Stimulated activated CD4-positive, alpha-beta T cell treated with anti-CD3 and anti-CD28 coated beads, Interleukin-4, amount 100 ng/mL, for 4 hours (primary cell): ENCODE measurements at regions not wholly inside any gene's neighbourhood (a gene's known extent, or its start where the extent isn't known, plus 50 kb on each side); places are given as distances from the start of the nearest gene placed in this dataset.
"Not testable (repeated sequence)": the region's sequence is repeated elsewhere in the genome, so short reads cannot be mapped to it uniquely, and the experiment has no call there.

Experiments used
- DNase-seq, 2 experiments: peaks; one replicate each; pipeline ENCODE4 v3.0.0-alpha.2; 2020

DNA sequence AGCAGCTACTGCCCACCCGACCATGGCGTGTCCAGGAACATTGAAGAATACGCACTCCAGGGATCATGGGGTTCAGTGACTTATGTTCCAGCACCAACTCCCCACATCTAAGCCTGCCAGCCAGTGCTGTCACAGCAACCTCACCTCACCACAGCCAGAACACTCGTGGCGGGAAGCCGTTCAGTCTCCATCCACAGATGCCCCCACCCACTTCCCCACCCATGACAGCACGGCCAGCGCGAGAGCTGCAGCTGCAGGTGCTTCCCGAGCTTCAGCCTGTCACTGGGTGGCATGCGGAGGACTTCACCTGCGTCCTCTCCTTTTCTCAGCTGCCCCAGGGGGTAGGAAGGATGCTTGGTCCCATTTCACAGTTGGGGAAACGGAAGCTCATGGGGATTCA lies 50.3 kb downstream of the RBFOX3 start:
- DNase-seq: no peak

DNA sequence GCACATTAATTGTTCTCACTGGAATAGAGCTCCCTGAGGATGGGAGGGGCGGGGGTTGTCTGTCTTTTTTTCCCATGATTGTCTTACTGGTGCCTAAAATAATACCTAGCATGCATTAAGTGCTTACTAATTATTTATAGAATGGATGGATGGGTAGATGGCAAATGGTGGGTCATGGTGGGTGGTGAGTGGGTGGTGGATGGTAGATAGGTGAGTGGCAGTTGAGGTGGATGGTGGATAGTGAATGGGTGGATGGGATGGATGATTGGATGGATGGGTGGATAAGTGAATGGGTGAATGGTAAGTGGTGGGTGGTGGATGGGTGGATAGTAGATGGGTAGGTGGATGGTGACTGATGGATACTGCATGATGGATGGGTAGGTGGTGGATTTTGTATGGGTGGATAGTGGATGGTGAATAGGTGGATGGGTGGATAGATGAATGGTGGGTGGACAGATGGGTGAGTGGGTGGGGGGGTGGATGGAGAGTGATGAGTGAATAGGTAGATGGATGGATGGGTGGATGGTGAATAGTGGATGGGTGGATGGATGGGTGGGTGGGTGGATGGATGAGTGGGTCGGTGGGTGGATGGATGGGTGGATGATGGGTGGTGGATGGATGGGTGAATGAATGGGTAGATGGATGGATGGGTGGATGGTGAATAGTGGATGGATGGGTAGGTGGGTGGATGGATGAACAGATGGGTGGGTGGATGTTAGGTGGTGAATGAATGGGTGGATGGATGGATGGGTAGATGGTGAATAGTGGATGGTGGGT lies 51.6 kb downstream of the RBFOX3 start:
- no peak for DNase-seq

DNA sequence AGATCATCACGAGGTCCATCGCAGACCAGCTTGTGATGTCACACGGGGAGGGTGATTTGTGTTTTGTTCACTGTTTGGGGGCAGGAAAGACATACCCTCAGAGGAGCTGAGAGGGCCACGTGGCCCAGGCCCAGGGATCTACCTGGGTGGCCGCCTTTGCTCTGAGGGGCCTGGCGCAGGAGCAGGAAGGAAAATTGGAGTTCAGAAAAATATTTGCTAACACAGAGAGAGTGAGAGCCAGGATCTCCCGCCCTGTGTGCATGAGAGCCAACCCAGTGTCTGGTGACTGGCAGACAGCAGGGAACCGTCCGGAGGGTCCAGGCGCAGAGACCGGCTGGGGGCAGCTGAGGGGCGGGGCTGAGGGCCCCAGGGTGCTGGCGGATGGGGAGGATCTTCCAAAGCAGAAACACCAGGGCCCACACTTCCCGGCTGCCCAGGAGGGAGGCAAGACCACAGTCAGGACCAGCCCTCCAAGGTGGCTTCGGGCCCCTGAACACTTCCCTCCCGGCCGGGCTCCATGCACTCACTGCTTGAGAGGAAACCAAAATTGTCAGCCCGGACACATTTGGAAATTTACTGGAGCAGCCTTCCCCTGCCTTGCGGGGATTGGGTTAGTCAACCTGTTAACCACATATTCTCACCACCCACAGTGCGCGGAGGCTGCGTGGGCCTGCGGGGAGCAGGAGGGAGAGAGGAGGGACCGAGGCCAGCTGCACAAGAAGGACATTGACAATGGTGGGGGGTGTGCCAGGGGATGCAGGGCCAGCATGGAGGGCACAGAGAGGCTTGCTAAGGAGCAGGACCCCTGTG lies 52.6 kb downstream of the RBFOX3 start:
- no peak for DNase-seq

DNA sequence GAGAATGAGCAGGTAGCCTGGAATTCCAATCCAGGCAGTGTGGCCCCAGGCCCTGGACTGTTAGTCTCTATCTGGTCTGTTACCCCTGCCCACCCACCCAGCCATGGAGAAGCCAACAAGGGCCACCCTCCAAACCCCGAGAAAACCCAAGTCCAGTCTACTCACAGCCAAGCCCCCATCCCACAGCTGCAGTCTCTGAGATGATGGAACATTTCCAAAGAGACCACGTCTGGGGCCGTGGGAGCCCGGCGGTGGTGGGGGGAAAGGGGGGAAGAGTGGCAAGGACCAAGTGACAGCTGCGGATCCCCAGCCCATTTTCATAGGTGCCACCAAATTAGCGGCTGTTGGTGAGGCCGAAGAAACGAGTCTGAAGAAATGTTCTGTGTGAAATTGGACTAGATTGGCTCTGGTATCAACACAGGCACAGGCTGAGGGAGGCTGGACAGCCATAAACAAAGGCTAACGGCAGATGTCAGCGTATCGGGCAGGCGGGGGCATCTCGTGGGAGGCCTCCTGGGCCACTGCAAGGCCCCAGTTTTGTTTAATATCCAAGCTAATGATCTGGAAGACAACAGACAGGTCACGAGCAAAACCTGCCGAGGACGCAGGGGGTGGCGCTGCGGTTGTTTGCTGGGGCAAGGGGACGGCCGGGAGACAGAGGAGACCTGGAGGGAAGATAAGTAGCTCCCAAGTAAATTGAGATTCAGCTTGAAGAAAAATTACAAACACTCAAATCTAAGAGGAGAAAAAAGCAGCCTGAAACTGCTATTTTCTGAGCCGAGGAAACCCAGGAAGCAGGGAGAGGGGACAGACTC lies 53.4 kb downstream of the RBFOX3 start:
- DNase-seq: no peak

DNA sequence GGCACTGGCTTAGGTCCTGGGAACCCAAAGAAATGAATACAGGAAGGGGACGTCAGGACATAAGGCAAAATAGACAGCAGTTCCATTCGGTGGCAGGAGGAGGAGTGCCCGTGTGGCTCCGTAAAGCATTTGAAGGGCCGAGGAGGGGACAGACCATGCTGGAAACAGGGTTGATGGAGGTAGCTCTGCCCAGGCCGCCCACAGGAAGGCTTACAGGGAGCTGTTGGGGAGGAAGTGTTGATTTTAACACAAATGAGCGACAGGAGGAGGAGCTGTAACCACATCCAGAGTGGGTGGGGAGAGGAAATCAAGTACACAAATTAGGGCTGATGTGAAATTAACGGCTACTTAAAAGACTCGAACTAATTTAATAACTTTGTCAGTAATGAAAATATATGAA lies 54.6 kb downstream of the RBFOX3 start:
- no peak for DNase-seq

DNA sequence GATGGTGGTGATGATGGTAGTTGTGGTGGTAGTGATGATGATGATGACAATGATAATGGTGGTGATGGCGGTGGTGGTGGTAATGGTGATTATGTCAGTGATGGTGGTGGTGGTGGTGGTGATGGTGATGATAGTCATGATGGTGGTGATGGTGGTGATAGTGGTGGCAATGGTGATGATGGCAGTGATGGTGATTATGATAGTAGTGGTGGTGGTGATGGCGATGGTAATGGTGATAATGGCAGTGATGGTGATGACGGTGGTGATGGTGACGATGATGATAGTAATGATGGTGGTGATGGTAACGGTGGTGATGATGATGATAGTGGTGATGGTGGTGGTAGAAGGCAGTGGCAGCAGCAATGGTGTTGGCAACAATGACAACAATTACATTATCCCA lies 55.3 kb downstream of the RBFOX3 start:
- no peak for DNase-seq

DNA sequence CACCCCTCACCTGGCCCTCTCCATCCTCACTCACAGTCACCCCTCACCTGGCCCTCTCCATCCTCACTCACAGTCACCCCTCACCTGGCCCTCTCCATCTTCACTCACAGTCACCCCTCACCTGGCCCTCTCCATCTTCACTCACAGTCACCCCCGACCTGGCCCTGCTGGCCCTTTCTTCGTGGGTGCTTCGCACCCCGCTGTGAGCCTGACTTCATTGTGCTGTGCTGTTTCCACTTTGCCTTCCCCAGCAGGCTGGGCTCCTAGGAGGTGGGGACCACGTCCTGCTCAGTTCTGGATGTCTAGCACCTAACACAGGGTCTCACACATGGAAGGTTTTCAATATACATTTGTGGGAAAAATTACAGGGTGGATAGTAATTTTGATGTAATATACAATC lies 56.5 kb downstream of the RBFOX3 start:
- DNase-seq: not testable (repeated sequence)

DNA sequence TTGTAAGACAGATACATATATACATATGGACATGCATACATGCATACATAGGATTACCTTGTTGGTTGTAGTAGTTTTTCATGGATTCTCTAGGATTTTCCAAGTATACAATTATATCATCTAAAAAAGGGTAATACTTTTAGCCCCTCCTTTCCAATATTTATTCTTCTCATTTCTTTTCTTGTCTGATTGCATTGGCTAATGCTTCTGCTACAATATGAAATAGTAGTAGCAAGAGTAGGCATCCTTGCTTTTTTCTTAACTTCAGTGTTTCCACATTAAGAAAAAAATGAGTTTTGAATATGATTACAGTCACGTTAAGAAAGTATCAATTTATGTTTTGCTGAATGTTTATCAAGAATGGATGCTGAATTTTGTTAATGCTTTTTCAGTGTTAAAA lies 58.0 kb downstream of the RBFOX3 start:
- no peak for DNase-seq

DNA sequence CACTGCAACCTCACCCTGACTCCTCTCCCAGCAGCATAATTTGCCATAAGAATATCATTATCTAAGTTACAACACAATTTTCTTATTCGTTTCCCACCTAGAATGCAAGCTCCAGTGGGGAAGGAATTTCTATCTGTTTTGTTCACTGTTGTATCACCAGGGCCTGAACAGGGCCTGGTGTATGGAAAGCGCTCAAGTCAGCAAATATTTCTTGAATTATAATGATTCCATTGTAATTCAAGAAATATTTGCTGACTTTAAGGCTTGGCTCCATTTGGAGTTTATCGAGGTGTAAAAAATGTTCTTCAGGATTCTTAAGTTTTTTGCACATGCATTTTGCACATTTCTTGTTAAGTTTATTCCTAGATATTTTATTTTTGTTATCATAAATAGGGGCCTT lies 58.4 kb downstream of the RBFOX3 start:
- no peak for DNase-seq

DNA sequence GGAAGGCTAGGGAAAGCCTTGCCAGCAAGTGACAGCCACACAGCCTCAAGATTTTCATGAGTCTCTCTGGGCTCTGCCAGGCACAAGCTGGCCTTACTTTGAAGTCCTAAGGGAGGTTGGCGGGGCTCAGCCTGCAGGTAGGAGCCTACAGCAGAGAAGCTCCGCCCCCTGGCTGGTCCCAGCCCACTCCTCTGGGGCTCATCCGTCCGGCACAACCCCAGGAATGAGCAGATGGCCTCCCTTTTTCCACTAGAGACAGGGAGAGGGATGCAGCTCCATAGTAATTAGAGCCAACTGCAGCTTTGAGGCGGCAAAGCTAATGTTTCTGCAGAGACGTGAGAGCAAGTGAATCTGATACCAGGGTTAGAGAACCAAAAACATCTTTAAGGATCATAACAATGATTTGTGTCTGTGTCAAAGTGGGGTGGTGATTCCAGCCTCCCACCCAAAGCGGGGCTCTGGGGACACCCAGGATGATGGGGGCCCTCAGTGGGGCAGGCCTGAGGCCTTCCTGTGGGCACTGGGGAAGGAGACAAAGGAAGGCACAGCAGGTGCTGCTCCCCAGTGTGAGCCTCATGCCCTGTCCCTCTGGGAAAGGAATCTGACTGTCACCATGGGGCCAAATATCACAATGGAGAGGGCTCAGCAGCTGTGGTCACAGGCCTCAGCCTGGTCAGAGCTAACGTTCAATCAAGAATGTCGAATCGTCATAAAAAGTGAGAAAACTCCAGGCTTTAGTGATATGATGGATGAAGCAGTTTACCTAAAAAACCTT lies 61.5 kb downstream of the RBFOX3 start:
- DNase-seq: no peak

DNA sequence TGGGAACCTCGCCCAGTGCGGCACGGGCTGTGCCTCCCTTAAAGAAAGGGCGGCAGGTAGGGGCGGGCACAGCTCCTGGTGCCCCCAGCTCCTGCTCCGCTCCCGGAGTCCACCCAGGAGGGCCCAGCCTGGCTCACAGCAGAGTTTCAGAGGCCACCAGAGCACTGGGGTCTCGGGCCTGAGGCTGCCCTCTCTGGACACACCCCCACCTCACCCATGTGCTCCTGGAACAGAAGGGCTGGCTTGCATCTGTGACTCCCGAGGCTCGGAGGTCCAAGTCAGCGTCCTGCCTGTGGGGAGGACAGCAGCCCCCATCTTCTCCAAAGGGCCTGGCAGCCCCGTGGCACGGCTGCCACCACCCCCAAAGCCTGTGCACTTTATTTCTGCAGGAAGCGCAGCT lies 62.7 kb downstream of the RBFOX3 start:
- DNase-seq: no peak

DNA sequence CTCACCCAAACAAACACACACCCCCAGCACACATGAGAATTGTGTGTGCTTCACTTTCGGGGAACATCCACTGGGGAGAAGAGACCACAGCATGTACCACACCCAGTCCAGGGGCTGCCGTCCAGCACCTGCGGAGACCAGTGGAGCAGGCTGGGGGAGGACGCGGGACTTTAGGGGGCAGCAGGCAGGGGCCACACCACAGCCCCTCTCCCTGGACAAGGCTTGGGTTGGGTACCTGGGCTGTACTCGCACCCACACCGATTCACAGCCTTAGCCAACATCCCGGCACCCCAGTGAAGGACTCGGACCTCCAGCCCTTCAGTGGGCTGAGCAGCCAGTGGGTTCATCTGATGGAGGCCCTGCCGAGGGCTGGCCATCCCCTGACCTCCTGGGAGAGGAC lies 63.3 kb downstream of the RBFOX3 start:
- no peak for DNase-seq

DNA sequence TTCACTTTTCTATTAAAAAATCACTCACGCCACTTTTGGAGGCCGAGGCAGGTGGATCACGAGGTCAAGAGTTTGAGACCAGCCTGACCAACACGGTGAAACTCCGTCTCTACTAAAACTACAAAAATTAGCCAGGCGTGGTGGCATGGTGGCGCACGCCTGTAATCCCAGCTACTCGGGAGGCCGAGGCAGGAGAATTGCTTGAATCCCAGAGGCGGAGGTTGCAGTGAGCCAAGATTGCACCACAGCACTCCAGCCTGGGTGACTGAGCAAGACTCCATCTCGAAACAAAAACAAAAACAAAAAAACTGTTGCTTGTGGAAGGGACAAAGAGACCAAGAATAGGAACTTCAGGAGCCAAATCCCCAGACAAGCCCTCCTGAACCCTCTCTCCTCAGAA lies 63.7 kb downstream of the RBFOX3 start:
- not testable (repeated sequence) for DNase-seq

DNA sequence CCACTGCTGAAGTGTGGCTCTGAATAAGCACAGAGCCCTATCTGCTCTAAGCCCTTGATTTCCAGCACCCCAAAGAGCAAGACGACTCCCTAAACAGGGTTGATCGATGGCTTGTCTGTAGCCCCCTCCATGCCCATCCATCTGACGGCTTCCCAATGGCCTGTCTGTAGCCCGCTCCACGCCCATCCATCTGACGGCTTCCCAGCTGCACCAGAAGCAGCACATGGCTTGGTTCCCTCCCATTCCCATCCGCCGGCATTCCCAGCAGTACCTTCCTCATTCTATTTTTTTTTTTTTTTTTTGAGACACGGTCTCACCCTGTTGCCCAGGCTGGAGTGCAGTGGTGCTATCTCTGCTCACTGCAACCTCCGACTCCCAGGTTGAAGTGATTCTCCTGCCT lies 64.5 kb downstream of the RBFOX3 start:
- DNase-seq: no peak

DNA sequence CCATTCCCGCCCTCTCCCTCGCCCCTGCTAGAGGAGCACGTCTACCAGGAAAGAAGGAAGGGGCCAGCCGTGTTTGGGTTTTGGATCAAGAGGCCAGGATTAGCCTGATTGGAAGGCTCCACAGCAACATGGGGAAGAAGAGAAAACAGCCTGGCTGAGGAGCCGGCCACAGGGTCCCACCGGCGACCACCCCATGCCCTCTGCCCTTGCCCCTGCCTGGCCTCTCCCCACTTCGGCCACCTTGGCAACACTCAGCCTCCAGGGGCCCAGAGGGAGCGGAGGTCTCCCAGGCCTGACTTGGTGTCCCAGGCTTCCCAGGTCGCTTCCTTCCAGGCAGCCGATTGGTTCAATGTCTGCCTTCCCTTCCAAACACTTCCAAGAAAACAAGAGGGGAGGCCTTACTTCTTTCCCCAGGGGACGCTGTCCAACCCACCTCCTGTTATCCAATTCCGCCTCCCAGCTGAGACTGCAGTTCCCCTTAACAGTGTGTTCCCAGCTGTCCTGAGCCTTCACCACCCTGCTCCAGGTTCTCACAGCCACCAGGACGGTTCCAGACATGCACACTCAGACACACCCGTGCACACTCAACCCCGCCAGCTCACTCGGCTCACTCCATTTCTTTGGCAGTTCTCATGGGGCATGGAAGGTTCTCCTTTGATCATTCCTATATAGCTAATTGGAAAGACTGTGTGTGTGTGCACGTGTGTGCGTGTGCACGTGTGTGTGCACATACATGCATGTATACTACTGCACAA lies 65.4 kb downstream of the RBFOX3 start:
- no peak for DNase-seq

DNA sequence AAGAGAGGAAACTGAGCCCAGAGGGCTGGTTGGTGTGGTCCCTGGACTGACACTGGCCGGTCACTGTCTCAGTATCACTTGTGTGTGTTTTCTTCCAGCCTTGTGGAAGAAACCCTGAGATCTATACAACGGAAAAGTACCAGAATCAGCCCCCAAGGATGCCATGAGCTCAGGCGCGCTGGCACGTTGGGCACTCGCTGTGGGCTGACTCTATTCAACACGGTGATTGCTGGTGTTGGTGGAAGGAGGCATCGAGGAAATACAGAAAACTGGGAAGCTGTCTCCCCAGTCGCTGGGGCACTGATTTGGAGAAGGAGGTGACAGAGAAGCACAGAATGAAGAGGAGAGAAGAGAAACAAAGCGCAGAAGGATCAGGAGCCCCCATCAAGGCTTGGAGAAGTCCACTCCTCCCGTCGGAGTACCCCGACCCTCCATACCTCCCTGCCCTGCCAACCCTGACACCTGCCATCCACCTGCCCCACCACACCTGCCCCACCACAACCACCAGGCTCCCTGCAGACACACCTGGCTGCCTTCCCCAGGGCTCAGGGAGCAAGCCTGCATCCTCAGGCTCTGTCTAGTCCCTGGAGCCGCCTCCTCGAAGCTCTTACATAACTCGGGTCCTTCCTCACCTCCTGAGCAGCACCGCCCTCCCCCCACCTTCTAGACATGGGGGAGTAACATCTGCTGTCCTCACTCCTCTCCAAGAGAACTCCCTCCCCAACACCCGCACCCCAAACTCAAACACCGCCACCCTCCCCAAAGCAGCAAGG lies 66.5 kb downstream of the RBFOX3 start:
- DNase-seq: no peak

DNA sequence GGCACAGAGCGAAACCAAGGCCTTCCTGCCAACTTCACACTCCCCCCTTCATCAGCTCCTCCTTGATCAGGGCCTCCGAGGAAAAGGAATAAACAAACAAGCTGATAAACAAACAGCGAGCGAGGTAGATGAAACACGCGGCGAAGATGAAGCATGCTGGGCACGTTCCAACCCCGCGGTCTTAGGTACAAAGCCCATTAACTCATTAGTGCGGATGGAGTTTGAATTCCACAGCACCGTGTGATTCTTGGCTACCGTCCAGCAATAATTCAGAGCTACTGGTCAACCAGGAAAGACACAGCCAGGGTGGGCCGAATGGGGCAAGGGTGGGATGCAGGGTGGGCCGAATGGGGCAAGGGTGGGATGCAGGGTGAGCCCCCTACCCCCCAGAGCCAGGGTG lies 67.3 kb downstream of the RBFOX3 start:
- DNase-seq: no peak

DNA sequence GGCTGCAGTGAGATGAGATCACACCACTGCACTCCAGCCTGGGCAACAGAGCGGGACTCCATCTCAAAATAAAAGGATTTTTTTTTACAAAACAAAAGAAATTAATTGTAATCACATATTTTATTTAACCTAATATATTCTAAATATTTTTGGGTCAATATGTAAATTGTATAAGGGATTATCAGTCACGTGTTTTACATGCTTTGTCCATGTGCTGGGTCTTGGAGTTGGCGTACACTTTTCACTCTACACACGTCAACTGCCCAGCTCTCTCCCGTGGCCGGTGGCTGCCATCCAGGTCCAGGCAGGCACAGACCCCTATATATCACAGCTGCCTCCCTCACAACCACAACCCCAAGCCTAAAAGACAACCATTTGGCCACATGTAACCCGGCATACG lies 68.1 kb downstream of the RBFOX3 start:
- no peak for DNase-seq

DNA sequence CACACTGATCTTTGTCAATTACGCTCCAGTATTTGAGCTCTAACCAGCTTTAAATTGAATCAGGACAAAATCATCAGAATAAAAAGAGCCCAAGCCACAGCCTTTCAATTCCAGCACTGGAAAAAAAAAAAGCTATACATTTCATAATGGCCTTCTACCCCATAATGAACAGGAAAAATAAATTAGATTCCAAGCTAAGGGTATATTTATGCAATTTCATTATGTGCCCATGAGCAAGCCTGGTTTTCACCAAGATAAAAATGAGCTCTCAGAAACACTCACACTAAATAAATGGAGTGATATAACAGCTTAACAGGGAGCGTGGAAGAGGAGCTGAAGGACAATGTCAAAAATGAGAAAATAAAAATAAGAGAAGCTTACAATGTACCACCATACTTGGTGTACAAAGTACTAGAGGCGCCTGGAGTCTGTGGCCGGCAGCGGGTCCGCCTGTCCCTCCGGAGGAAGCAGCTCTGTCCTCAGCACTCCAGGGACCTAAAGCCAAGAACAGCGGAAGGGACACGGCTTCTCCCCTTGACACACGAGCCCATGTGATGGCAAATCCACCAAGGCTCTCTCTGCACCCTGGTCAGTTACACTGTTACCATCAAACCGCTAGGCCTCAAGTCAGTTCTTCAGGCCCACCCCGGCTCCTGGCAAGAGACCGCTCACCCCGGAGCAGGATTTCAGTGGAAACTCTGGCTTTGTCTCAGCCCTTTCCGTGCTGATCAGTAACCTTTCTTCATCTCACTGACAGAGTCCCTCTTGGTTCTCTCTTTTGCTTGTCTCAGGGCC lies 69.6 kb downstream of the RBFOX3 start:
- DNase-seq: no peak

DNA sequence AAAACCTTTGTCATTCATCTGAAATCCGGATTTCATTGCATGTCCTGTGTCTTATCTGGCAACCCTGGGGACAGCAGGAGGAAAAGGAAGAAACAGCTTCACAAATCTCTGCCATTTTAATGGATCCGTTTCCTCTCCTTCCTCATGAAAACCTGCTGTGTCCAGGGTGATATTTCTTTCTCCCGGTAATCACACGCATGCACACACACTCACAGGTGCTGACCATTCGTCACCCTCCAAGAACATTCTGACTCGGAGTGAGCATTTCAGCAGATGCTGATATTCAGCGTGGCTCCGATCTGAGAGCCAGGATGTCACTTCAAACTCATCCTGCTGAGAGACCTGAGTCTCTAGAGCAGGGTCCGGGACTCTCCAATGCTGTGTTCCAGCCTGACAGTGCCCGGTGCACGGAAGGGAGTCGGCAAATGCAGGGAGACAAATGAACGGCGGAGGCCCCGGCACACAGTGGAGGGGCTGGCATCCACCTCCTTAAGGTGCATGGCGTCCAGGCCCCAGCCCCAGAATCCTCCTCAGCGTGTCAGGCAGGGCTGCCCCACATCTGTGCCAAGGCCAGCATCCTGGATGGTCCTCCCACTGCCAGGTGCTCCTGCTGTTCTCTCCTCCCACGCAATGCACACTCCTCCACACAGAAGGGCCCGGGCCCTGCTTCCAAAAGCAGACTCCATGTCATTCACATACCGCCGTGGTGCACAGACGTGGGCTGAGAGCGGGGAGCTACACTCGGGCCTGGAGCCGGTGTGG lies 70.7 kb downstream of the RBFOX3 start:
- no peak for DNase-seq
